Kidney tubule cell (primary cell): ENCODE measurements at regions not wholly inside any gene's neighbourhood (a gene's known extent, or its start where the extent isn't known, plus 50 kb on each side); places are given as distances from the start of the nearest gene placed in this dataset.

ENCODE experiments used
- DNase-seq: peaks from one replicate; pipeline ENCODE4 v3.0.0-alpha.2; 2018; ENCODE audit warnings: low spot score

- DNase-seq = no peak
Observed at GRCh38 chr1:193726722-193727121, 540.3 kb upstream of the B3GALT2 start.

DNA sequence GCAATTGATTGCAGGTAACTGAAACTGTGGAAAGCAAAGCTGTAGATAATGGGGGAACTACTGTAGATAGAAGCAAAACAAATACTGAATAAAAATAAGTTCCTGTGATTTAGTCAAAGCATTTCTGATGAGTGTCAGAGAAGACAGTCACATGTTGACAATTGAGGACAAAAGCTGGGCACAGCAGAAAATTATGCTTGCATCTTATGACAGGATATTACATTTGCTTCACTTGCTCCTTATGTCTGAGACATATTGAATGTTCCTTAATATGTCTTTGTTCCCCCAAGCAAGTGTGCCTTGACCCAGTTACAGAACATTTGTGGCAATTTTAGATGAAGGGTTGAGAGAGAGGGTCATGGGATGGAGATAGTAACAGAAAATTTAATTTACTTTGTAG lies 526.0 kb upstream of the B3GALT2 start:
- DNase-seq = no peak

DNA sequence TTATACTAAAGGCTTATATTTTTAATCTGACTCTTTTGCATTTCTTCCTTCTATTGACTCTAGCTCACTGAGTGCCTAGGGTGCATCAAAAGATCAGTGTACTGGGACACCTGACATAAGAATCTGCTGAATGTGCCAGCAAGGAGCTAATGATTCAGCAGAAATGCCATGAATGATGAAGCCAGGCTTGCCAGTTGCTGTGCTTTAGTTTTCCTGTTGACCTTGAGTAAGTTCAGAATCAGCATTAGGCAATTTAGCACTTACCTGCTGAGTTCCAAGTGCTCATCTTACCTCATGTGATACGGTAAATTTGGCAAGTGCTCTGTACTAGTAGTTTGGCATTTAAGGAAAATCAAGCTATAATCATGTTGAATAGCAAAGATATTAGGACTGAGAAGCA lies 523.2 kb upstream of the B3GALT2 start:
- DNase-seq = peak; percentile 74

DNA sequence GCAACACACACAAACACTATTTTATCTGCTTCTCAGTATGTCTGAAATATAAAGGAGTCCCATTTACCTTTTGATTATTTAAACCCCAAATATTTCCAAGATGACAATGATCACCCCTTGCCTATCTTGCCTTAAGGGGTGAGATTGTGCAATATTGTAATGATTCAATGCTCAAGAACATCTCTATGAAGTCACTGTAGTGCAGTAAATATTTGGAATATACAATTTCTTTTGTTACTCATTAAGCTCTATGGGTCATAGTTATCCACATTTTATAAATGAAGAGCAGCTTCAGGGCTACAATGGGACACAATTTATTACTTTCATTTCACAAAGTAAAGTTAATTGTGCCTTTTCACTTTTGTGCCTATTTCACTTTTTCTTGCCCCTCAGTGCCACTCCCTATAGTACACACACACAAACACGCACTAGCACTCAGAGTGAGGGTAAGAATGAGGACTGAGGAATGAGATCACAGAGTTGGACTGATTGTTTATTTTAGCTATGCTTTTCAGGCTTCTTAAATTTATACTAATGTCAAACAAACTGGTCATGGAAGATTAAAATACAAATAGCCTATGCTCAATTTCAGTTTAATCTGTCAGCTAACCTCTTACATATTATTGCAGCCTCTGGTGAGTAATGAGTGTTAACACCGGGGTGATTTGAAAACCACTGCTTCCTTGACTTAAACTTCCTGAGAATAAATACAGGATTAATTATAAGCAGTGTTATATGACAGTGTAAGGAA lies 521.0 kb upstream of the B3GALT2 start:
- DNase-seq = peak; percentile 73

GRCh38 chr1:193706766-193707165 lies 520.4 kb upstream of the B3GALT2 start:
- DNase-seq = peak; percentile 51

- DNase-seq = peak; percentile 25
Observed at GRCh38 chr1:193705554-193705981, 519.2 kb upstream of the B3GALT2 start.

GRCh38 chr1:193703655-193704054 lies 517.2 kb upstream of the B3GALT2 start:
- no peak for DNase-seq

GRCh38 chr1:193703121-193703520 lies 516.7 kb upstream of the B3GALT2 start:
- no peak for DNase-seq

- no peak for DNase-seq
Observed at GRCh38 chr1:193701759-193702158, 515.3 kb upstream of the B3GALT2 start.

- peak; percentile 80 for DNase-seq
Observed at GRCh38 chr1:193700710-193701355, 514.4 kb upstream of the B3GALT2 start.

DNA sequence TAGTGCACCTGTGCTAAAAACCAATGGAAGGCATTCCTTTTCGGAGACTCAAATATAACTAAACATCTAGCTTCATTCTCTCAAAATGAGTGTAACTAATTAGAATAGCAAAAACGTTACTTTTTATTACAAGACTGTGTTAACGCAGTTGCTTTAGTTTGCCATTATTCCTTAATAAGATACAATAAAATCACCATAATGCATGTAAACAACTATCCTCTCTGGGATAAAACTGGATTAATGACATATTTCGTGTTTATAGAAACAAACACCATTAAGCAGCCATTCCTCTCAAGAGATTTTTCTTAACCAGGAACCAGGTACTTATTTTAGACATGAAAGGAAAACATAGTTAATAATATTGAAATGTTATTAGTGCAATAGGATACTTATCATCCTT lies 512.8 kb upstream of the B3GALT2 start:
- no peak for DNase-seq

DNA sequence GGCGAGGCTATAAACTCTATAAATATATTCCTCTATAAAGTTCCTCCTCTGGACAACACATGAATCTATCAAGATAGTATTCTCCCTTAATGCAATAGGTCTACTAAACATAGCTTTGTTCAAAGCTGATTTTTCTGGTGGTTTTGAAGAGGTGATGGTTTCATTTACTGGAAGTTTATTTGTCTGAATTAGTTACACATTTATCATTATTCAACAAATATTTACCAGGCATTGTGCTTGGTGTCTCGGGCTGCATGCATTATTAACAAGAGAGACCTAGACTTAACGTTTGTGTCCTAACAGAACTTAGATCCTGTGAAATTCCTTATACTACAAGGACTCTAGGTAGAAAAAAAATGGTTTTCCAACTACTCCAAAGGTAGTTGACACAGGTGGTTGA lies 511.4 kb upstream of the B3GALT2 start:
- peak; percentile 27 for DNase-seq

GRCh38 chr1:193697115-193697762 lies 510.8 kb upstream of the B3GALT2 start:
- DNase-seq = peak; percentile 75

GRCh38 chr1:193694741-193695140 lies 508.3 kb upstream of the B3GALT2 start:
- DNase-seq = no peak

DNA sequence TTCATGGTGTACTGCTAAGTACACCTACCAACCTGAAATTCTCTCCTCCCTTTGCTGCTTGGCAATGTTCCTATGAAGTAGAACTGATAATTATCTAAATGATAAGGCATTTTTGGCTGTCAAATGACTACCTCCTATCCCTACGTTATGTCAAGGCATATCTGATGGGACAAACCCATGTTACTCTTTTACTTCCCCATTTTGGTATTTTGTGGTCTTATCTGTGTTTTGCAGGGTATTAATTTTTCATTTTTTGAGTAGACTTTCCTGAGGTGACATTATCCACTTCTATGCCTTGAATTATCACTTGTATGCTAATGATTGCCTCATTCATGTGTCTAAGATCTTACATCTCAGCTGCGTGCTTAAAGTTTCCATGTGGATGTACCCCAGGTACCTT lies 499.6 kb upstream of the B3GALT2 start:
- DNase-seq = no peak

DNA sequence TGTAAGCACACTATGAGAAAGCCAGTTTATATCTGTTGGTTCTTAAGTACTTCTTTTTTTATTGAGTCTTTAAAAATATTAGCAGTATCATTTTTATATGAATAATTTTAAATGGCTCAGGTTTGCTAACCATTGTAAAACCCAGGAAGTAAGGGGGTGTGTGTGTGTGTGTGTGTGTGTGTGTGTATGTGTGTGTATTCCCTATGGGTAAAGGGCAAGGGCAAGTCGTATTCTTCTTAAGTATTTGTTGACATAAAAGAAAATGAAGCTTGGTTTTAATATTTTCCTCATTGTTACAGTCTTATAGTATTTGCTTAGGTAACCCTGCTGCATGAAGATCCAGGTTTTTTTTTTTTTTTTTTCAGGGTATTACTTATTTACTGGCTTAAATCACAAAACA lies 495.0 kb upstream of the B3GALT2 start:
- no peak for DNase-seq

- DNase-seq = no peak
Observed at GRCh38 chr1:193680924-193681316, 494.5 kb upstream of the B3GALT2 start.

DNA sequence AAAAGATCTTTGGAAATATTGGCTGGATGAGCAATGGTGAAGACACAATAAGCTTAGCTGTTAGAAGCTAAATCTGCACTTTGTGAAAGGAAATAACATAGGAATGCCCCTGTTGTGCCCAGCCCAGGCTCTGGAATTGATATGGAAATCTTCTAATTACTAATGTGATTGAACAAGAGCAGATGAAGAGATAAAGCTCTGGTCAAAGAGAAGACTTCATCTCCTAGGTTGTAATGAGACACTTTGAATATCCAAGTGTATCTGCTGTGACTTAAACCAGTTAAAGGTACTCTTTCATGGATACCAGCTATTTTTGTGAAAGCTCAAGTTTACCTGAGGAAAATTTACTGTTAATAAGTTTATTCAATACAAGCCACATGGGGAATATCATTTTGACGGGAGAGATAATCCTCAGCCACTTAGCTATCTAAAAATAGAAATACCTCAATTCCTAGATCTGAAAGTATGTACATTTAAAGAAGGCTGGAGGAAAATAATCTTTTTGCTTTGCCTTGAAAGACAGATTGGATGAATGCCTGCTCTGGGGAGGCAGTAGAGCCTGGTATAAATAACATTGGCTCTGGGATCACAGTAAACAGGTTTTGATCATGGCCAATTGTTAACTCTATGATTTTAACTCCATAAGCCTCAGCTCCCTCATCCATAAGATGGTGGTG lies 494.0 kb upstream of the B3GALT2 start:
- DNase-seq = no peak

DNA sequence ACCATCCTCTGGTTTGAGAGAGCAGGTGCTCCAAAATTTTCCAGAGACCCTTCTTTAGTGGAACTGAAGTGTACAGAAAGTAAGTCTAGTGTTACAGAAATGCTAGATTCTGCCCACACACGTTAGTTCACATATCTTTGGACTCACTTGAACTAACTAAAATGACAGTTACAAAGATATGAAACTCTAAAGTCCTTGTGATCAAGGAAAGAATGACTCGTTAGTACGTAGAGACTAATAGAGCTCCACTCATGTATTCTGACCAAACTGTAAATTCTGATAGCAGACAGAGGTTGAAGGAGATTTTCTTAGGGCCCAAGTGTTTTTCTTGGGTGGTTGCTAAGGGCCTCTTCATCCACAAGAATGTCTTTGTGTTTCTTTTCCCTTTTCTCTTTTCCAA lies 491.5 kb upstream of the B3GALT2 start:
- DNase-seq = no peak

DNA sequence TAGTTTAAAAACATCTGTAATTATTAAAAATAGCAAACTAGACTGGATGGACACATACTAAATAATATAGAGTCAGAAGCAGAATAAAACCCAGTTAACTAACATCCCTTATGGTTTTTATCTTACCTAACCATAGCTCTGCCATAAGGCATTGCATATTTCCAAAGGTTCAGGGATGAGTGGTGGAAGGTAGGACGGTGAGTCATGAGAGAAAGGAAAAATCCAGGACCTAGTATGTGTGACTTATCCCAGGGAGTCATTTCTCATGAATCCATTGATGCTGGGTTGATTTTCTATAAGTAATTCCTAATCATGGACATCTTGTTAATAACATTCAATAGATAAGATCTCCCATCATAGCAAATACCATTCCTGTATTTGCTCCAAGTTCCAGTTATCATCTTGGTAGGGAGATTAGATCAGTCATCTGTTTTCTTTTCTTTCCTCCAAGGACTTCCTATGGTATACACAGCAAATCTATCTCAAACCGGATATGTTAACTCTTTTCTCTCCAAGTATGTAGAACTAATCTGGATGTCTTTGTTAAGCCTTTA lies 490.7 kb upstream of the B3GALT2 start:
- DNase-seq = peak; percentile 32

DNA sequence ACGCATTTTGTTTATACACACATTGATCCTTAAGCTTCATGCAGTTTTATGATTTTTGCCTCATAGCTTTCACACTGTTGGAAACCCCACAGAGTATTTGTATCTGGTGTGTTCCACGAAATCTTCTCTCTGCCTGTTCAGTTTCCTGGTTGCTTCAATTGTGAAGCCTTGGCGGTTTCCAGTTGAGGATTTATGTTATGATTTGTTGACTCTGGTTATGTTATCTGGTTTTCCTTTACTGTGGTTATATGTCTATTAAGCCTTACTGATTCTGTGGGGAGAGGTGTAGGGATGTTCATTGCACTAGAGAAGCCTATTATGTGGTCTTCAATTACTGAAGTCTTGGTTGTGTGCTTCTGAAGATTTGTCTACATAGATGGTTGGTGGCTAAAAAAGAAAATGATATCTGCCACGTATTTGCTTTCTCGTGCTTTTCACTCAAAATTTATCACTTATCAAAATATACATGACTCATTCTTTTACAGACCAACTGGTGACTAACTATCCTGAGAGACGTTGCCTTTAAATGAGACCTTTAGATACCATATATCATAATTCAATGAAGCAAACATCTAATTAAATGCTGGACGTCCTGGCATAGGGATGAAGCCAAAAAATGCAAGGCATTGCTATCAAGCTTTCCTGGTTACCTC lies 488.0 kb upstream of the B3GALT2 start:
- no peak for DNase-seq
